ENCODE measurements at regions not wholly inside any gene's neighbourhood (a gene's known extent, or its start where the extent isn't known, plus 50 kb on each side); places are given as distances from the start of the nearest gene placed in this dataset.
A peak's percentile ranks its signal among the peaks of the same experiment; 100 is the strongest.

DNA sequence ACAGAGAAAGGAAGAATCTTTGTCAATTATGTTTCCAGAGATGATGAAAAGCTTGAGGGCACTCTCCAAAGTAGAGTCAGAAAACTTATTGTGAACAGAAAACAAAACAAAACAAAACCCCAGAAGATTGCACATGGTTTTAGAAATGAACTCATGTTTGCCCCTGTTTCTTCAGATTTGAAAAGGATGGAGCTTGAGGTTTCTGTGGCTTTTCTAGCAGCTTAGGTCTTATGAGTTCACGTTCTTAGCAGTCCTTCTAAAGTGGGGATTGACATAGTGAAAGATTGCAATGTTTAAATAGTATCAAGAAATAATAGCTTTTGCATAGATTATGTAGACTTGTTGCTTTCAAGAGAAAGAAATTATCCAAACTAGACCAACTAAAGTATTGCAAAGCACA, 421.8 kb downstream of the GBA3 start:
- Histone ChIP-seq H3K9ac (ENCODE audit: insufficient read depth, low read length) (no peak overlapping the region), H3K4me2 (ENCODE audit: extremely low read depth, insufficient read depth, low read length) (no peak overlapping the region), H3K4me3 (replicated peaks in 1 of 4; ENCODE audit: control extremely low read depth in 1 of 4, insufficient read depth in 1 of 4, low read depth in 3 of 4, low read length in 4 of 4) (no peak overlapping the region), H2AFZ (ENCODE audit: low read length) (no peak overlapping the region), H3K9me3 (ENCODE audit: control insufficient read depth, insufficient read depth, low read depth, low read length) (no peaks in the 10 kb centered on the region), H3K27me3 (ENCODE audit: control insufficient read depth, insufficient read depth, low read length) (no peaks in the 10 kb centered on the region), H3K27ac (ENCODE audit: insufficient read depth, low read length) (no peak overlapping the region), H3K4me1 (ENCODE audit: control insufficient read depth, extremely low read depth, insufficient read depth, low read length) (no peaks in the 10 kb centered on the region), H4K20me1 (ENCODE audit: control insufficient read depth, extremely low read depth, insufficient read depth, low read length) (no peaks in the 10 kb centered on the region), H3K36me3 (ENCODE audit: control insufficient read depth, insufficient read depth, low read length) (no peaks in the 10 kb centered on the region), H3K79me2 (ENCODE audit: control insufficient read depth, insufficient read depth, low read length) (no peaks in the 10 kb centered on the region)
- DNase-seq (ENCODE audit: low read depth in 2 of 2) = peak in 1 of 2 donors; percentile 67
- TF ChIP-seq, protein P1, sequence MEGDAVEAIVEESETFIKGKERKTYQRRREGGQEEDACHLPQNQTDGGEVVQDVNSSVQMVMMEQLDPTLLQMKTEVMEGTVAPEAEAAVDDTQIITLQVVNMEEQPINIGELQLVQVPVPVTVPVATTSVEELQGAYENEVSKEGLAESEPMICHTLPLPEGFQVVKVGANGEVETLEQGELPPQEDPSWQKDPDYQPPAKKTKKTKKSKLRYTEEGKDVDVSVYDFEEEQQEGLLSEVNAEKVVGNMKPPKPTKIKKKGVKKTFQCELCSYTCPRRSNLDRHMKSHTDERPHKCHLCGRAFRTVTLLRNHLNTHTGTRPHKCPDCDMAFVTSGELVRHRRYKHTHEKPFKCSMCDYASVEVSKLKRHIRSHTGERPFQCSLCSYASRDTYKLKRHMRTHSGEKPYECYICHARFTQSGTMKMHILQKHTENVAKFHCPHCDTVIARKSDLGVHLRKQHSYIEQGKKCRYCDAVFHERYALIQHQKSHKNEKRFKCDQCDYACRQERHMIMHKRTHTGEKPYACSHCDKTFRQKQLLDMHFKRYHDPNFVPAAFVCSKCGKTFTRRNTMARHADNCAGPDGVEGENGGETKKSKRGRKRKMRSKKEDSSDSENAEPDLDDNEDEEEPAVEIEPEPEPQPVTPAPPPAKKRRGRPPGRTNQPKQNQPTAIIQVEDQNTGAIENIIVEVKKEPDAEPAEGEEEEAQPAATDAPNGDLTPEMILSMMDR (conservative IDR thresholded peaks at IDR 0.05 in 1 of 2, IDR thresholded peaks at IDR 0.05 in 1 of 2; ENCODE audit: low read depth in 1 of 2, low read length in 2 of 2) = no peak

DNA sequence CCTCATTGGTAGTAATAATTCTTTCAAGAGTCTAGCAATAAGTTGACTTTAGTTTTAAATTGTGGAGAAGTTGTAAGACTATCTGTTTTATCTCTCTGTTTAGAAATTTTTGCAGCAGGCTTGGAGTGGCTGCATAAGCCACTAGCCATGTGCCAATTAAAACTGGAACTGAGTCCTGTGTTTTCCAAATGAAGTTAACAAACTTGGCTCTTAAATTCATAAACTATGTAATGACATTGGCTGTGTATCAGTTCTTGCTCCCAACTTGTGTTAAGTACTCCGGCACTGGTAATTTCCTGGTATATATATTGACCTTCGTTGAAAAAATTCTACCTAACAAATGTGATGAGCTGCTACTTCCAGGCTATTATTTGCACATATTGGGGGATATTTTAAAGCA, 420.4 kb downstream of the GBA3 start:
- no peak overlapping the region for H3K27ac ChIP-seq (ENCODE audit: insufficient read depth, low read length)
- no peak for DNase-seq (ENCODE audit: low read depth in 2 of 2)
- H3K9me3 ChIP-seq (ENCODE audit: control insufficient read depth, insufficient read depth, low read depth, low read length) = no peaks in the 10 kb centered on the region
- H3K9ac ChIP-seq (ENCODE audit: insufficient read depth, low read length) = no peak overlapping the region
- H4K20me1 ChIP-seq (ENCODE audit: control insufficient read depth, extremely low read depth, insufficient read depth, low read length) = no peaks in the 10 kb centered on the region
- H3K27me3 ChIP-seq (ENCODE audit: control insufficient read depth, insufficient read depth, low read length) = no peaks in the 10 kb centered on the region
- H3K4me1 ChIP-seq (ENCODE audit: control insufficient read depth, extremely low read depth, insufficient read depth, low read length) = no peaks in the 10 kb centered on the region
- no peak overlapping the region for H3K4me2 ChIP-seq (ENCODE audit: extremely low read depth, insufficient read depth, low read length)
- no peak overlapping the region for H2AFZ ChIP-seq (ENCODE audit: low read length)
- H3K79me2 ChIP-seq (ENCODE audit: control insufficient read depth, insufficient read depth, low read length) = no peaks in the 10 kb centered on the region
- no peak for TF ChIP-seq EZH2 (IDR thresholded peaks at IDR 0.05; ENCODE audit: low read length, missing control alignments)
- TF ChIP-seq, protein P1 (conservative IDR thresholded peaks at IDR 0.05 in 1 of 2, IDR thresholded peaks at IDR 0.05 in 1 of 2; ENCODE audit: low read depth in 1 of 2, low read length in 2 of 2) = no peak
- H3K36me3 ChIP-seq (ENCODE audit: control insufficient read depth, insufficient read depth, low read length) = no peaks in the 10 kb centered on the region
- no peak overlapping the region for H3K4me3 ChIP-seq (replicated peaks in 1 of 4; ENCODE audit: control extremely low read depth in 1 of 4, insufficient read depth in 1 of 4, low read depth in 3 of 4, low read length in 4 of 4)

DNA sequence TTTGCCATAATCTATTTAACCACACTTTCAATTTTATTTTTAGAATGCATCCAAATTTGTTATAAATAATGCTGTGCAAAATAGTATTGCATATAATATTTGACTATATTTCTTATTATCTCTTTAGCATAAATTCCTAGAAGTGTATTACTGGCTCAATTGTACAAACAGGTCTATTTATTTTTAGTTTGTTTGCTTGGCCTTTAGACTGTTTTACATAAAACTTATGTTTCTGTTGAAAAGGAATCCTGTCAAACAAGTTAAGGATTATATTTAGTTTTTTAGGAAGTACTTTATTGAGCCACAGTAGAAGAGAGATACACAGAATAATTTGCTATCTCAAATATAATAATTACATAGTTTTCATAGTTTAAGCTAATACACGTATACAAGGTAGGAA, 413.8 kb downstream of the GBA3 start:
- H3K27ac ChIP-seq (ENCODE audit: insufficient read depth, low read length) = no peak overlapping the region
- no peak for DNase-seq (ENCODE audit: low read depth in 2 of 2)
- no peak overlapping the region for H3K4me2 ChIP-seq (ENCODE audit: extremely low read depth, insufficient read depth, low read length)
- H3K9ac ChIP-seq (ENCODE audit: insufficient read depth, low read length) = no peak overlapping the region
- no peaks in the 10 kb centered on the region for H3K9me3 ChIP-seq (ENCODE audit: control insufficient read depth, insufficient read depth, low read depth, low read length)
- H4K20me1 ChIP-seq (ENCODE audit: control insufficient read depth, extremely low read depth, insufficient read depth, low read length) = no peaks in the 10 kb centered on the region
- H3K27me3 ChIP-seq (ENCODE audit: control insufficient read depth, insufficient read depth, low read length) = no peaks in the 10 kb centered on the region
- H3K4me1 ChIP-seq (ENCODE audit: control insufficient read depth, extremely low read depth, insufficient read depth, low read length) = no peaks in the 10 kb centered on the region
- no peak overlapping the region for H3K4me3 ChIP-seq (replicated peaks in 1 of 4; ENCODE audit: control extremely low read depth in 1 of 4, insufficient read depth in 1 of 4, low read depth in 3 of 4, low read length in 4 of 4)
- no peak overlapping the region for H2AFZ ChIP-seq (ENCODE audit: low read length)
- H3K36me3 ChIP-seq (ENCODE audit: control insufficient read depth, insufficient read depth, low read length) = no peaks in the 10 kb centered on the region
- TF ChIP-seq, protein P1 (conservative IDR thresholded peaks at IDR 0.05 in 1 of 2, IDR thresholded peaks at IDR 0.05 in 1 of 2; ENCODE audit: low read depth in 1 of 2, low read length in 2 of 2) = no peak
- no peak for TF ChIP-seq EZH2 (IDR thresholded peaks at IDR 0.05; ENCODE audit: low read length, missing control alignments)
- H3K79me2 ChIP-seq (ENCODE audit: control insufficient read depth, insufficient read depth, low read length) = no peaks in the 10 kb centered on the region

Data from fibroblast of lung (primary cell).